GM19468 (cell line): ENCODE measurements at regions not wholly inside any gene's neighbourhood (a gene's known extent, or its start where the extent isn't known, plus 50 kb on each side); places are given as distances from the start of the nearest gene placed in this dataset.
"Not testable (repeated sequence)": the region's sequence is repeated elsewhere in the genome, so short reads cannot be mapped to it uniquely, and the experiment has no call there.

ENCODE experiments used
- ATAC-seq: cut with Tn5 transposase; IDR thresholded peaks from one replicate; pipeline ENCODE4 v1.9.1; 2021; ENCODE audit warnings: mild to moderate bottlenecking, moderate library complexity, moderate number of reproducible peaks; ENCODE audit not compliant: unreplicated experiment; ENCODE audit errors: extremely low read depth

- ATAC-seq = no peak
Measured at GRCh38 chr3:159032311-159032710, 230.5 kb downstream of the MFSD1 start.

DNA sequence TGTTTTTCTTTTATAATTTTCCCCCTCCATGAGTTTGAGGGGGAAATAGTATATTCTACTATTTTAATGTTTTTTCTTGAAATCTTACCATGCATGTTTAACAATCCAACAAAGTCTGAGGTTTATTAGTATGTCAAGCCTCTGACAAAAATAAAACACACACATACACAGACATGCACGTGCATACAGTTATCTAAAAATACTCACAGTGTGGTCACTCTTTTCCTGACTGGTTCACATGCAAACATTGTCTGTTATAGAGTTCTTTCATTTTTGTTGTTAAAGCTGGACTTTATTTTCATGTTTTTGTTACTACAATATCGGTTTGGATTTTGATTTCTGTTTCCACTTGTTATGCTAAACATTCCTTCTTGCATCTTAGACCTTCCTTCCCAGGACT lies 236.6 kb downstream of the MFSD1 start:
- no peak for ATAC-seq

DNA sequence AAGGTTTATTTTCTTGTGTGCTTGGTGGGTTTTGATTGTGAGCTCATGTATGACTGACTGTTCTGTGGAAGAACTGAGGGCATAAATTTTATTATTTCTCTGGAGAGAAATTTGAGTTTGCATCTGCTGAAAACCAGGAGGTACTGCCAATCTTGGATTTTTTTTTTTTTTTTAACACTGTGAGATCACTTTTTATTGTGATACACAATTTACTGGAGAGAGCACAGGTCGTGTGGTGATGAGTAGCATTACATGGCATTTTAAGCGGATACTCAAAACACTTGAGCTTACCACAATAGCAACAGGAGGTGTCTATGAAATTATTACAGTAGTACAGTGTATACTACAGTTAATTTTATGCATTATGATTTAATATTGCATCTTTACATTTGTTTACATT lies 237.4 kb downstream of the MFSD1 start:
- no peak for ATAC-seq

DNA sequence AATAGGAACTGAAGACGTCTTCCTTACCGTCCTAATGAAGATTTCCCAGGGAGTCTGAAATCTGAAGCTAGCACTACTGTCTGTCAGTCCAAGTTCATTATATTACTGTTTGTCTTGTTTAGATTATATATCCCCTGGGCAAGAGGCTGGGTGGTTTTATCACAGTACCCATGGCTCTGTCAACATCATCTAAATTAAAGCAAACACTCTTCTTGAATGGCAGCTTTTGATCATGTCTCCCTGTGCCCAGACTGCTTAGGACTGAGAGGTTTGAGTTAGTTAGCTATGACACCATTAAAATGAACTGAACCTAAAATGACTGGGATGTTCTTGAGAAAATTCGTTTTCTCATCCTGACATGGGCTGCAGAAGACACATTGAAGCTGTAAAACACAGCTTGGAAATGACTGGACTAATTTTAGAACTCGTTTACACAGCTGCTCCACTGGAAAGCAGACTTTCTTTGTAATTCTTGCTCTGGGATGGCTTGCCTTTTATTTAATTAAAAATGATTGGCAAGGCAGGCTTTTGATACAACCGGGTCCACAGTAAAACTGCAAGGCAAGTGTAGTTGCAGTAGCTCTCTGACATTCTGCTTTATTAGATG lies 243.5 kb downstream of the MFSD1 start:
- ATAC-seq = no peak

DNA sequence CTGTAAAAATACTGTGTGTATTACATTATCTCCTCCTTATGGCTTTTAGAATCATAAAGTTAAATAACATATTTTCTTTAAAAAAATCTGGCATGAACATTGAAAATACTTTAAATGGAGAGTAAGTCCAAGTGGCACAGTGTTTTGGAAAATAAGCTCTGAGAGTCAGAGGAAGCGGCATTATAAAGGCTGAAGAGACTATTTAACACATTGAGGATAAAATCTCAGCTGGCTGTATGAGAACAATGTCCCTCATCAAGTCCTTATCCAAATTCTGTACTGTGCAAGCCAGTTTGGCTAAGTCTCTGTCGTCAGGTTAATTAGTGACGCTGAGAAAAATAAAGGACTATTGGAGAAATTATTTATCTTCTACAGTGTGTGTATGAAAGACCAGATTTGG lies 245.5 kb downstream of the MFSD1 start:
- no peak for ATAC-seq

GRCh38 chr3:159052494-159052893 lies 250.6 kb downstream of the MFSD1 start:
- not testable (repeated sequence) for ATAC-seq

GRCh38 chr3:159057621-159058020 lies 255.8 kb downstream of the MFSD1 start:
- no peak for ATAC-seq

DNA sequence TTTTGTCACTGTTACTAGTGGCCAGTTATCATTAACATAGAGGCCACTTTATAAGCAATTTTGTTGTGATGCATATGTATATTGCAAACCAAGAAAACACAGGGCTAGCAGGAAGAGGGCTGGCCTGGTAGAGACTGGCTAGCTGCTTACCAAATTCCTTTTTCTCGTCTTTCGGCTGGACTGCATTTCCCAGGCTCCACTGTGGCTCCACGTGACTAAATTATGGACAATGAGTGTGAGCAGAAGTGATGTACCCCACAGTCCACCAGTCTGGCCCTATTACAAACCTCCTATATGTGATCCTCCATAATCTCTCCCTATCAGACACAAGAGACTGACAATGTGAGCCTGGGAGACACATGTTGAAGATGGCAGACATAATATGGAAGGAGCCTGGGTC lies 257.0 kb downstream of the MFSD1 start:
- ATAC-seq = no peak

- ATAC-seq = no peak
Measured at GRCh38 chr3:159059395-159059794, 257.5 kb downstream of the MFSD1 start.

DNA sequence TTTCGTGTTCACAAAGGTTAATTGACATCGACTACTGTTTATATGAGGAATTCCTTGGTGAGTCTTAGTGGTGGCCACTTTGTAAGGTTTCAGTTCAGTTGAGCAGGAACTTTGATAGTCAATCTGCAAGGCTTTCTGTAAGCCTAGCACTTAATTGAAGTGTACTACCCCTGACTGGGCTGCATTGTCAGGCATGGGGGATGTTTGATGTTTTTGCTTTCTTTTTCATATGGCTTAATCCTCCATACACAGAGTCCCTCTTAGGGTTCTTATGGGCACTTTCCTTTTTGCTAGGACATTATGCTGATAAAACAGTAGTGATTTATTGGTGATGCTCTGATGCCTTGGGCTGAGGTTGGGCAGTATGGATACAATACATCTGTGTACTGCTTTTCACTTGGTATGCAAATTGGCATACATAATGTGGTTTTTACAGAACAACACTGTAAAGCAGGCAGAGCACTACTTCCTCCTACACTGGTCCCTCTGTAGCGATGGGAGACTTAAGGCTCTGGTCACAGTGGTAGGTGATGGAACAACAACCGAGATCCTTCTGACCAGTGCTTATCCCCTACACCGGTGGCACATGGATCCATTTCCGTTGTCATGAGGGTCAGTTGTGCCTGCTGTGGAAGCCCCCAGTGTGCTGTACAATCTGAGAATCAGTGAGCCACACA lies 261.0 kb downstream of the MFSD1 start:
- no peak for ATAC-seq

DNA sequence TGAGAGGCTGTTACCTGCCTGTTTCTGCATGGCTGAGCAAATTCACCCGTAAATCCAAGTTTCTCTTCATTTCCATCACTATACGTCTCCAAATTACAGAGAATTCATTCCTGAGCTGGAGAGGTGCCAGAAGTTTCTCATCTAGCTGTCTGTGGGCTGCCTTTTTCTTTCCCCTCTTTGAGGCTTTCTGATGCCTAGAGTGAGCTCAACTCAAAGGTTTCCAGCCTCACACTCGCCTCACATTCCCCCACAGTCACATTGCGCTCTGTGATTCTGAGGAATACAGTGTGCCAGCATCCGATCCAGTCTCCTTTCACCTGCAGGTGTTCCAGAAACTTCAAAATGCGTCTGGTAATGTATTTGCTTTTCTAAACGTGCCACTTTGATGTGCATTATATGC lies 267.2 kb downstream of the MFSD1 start, which contains the start of gene IQCJ:
Gene IQCJ, plus strand, starts transcription at position 229 of the 400 bp plus-strand sequence.
- ATAC-seq = no peak

- no peak for ATAC-seq
Measured at GRCh38 chr3:159069866-159070425, 268.1 kb downstream of the MFSD1 start.

- ATAC-seq = no peak
Measured at GRCh38 chr3:159074756-159075701, 273.2 kb downstream of the MFSD1 start.

- ATAC-seq = no peak
Measured at GRCh38 chr3:159077860-159078259, 276.0 kb downstream of the MFSD1 start.

GRCh38 chr3:159080256-159080655 lies 278.4 kb downstream of the MFSD1 start:
- ATAC-seq = no peak

GRCh38 chr3:159080821-159081220 lies 279.0 kb downstream of the MFSD1 start:
- ATAC-seq = no peak

DNA sequence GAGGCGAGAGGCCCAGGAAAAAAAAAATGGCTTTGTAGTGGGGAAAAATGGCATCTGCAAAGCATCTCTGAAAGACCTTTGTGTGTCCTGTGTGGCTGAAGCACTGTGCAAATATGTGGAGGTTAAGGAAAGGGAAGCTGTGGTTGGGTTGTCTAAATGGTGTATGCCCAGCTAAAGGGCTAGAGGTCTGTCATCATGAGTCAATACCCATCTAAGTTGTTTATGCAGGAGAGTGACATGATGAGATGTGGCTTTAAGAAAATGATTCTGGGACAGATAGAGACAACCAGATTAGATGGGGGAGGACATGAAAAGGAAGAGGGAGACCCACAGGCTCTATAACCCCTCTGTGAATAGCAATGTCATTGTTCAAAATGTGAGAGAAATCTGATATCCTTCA lies 280.7 kb downstream of the MFSD1 start:
- no peak for ATAC-seq

- ATAC-seq = no peak
Measured at GRCh38 chr3:159091936-159092335, 290.1 kb downstream of the MFSD1 start.

DNA sequence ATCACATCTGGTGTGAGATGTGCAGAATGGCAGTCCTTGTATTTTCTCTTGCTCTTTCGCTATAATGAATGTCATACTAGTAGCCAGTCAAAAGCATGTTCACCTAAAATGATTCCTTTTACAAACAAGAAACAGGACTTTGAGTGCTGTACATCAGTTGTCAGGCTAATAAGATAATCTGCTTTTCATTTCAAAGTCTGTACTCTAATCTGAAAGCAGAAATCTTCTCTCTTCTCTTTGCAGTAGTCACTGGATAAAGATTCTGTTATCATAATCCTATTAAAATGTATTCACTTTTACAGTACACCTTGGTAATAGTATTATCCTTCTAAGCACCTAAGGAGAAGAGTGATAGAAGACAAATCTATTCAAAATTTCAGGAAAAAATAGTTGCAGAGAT lies 300.1 kb downstream of the MFSD1 start:
- no peak for ATAC-seq

GRCh38 chr3:159112724-159113123 lies 310.9 kb downstream of the MFSD1 start:
- no peak for ATAC-seq
